Endodermal cell (in vitro differentiated cells): ENCODE measurements at regions not wholly inside any gene's neighbourhood (a gene's known extent, or its start where the extent isn't known, plus 50 kb on each side); places are given as distances from the start of the nearest gene placed in this dataset.

Experiments used
- DNase-seq: peaks from one replicate; pipeline ENCODE4 v3.0.0-alpha.2; 2017
- H3K27ac ChIP-seq: 2 replicates; pipeline ENCODE4 v1.5.1; 2013; ENCODE audit warnings: mild to moderate bottlenecking, low read depth, low read length, moderate library complexity
- H3K27me3 ChIP-seq: 2 replicates; pipeline ENCODE4 v1.6.1; 2013; ENCODE audit warnings: mild to moderate bottlenecking, low read length, moderate library complexity; ENCODE audit not compliant: insufficient read depth, control insufficient read depth, poor library complexity, severe bottlenecking
- H3K36me3 ChIP-seq: 2 replicates; pipeline ENCODE4 v1.7.0; 2013; ENCODE audit warnings: mild to moderate bottlenecking, low read length, moderate library complexity; ENCODE audit not compliant: control insufficient read depth, insufficient read depth
- H3K4me1 ChIP-seq: one replicate; pipeline ENCODE4 v1.7.0; 2013; ENCODE audit warnings: low read length; ENCODE audit not compliant: control insufficient read depth, insufficient read depth
- H3K4me3 ChIP-seq: 2 replicates; pipeline ENCODE4 v1.5.1; 2013; ENCODE audit warnings: mild to moderate bottlenecking, low read length, moderate library complexity
- H3K9ac ChIP-seq: 2 replicates; pipeline ENCODE4 v1.6.1; 2013; ENCODE audit warnings: mild to moderate bottlenecking, low read length, moderate library complexity; ENCODE audit not compliant: poor library complexity, severe bottlenecking; ENCODE audit errors: extremely low read depth
- H3K9me3 ChIP-seq: 2 replicates; pipeline ENCODE4 v1.6.1; 2013; ENCODE audit warnings: mild to moderate bottlenecking, low read length, moderate library complexity; ENCODE audit not compliant: control insufficient read depth
- H3K27ac Mint-ChIP-seq: 2 replicates; pipeline ENCODE4 v1.8.0; 2020; ENCODE audit warnings: mixed read lengths
- H3K27me3 Mint-ChIP-seq: 2 replicates; pipeline ENCODE4 v1.8.0; 2021; ENCODE audit warnings: mild to moderate bottlenecking, mixed read lengths; ENCODE audit not compliant: insufficient read depth
- H3K36me3 Mint-ChIP-seq: 2 replicates; pipeline ENCODE4 v1.8.0; 2020; ENCODE audit warnings: low read depth, mixed read lengths
- H3K4me1 Mint-ChIP-seq: 2 replicates; pipeline ENCODE4 v1.8.0; 2020; ENCODE audit warnings: mixed read lengths
- H3K4me3 Mint-ChIP-seq: 2 replicates; pipeline ENCODE4 v1.8.0; 2020; ENCODE audit warnings: mild to moderate bottlenecking, moderate library complexity, mixed read lengths
- H3K9me3 Mint-ChIP-seq: 2 replicates; pipeline ENCODE4 v1.8.0; 2020; ENCODE audit warnings: mild to moderate bottlenecking, mixed read lengths
- CTCF ChIP-seq: fragments of 200-600 bp; sonication (generic); conservative IDR thresholded peaks from 2 replicates; pipeline ENCODE4 v1.5.0; 2021; ENCODE audit warnings: antibody characterized with exemption, mild to moderate bottlenecking
- WGBS, 2 experiments: methylation state at CpG; one replicate each; pipeline versions ENCODE4 v1.1.5 to v1.1.7; 2013; ENCODE audit warnings: missing lambda C conversion rate in 2 of 2, mixed read lengths in 1 of 2; ENCODE audit not compliant: insufficient coverage in 1 of 2, insufficient read length in 1 of 2; 5-methylcytosine and 5-hydroxymethylcytosine counted together

GRCh38 chr5:159819591-159820411 lies 96.5 kb upstream of the ADRA1B start:
- no peak for TF ChIP-seq CTCF
- Mint-ChIP-seq H3K27me3 (no peaks in the 10 kb centered on the region), H3K4me3 (no peak overlapping the region), H3K4me1 (peaks cover 9% of the 10 kb centered on the region), H3K36me3 (no peaks in the 10 kb centered on the region), H3K9me3 (no peaks in the 10 kb centered on the region), H3K27ac (no peak overlapping the region)
- Histone ChIP-seq H3K9ac (no peak overlapping the region), H3K9me3 (no peaks in the 10 kb centered on the region), H3K4me1 (no peaks in the 10 kb centered on the region), H3K27me3 (no peaks in the 10 kb centered on the region), H3K36me3 (no peaks in the 10 kb centered on the region), H3K27ac (no peak overlapping the region), H3K4me3 (no peak overlapping the region)
- no peak for DNase-seq
- WGBS, 2 experiments = 87 to 95% methylated on average over 4 to 9 of the region's 9 CpGs

- 91% methylated on average over 3 of the region's 3 CpGs; no CpG with 5 or more reads in 1 of the 2 experiments for WGBS, 2 experiments
- no peaks in the 10 kb centered on the region for H3K27me3 Mint-ChIP-seq
These were observed 95.6 kb upstream of the ADRA1B start for GRCh38 chr5:159820692-159821091.

GRCh38 chr5:159821461-159821940 lies 94.8 kb upstream of the ADRA1B start:
- no peak overlapping the region for H3K9ac ChIP-seq
- no peak overlapping the region for H3K27ac ChIP-seq
- no peaks in the 10 kb centered on the region for H3K9me3 ChIP-seq
- H3K27ac Mint-ChIP-seq = no peak overlapping the region
- H3K4me1 Mint-ChIP-seq = peaks cover 4% of the 10 kb centered on the region
- H3K4me1 ChIP-seq = no peaks in the 10 kb centered on the region
- no peak for DNase-seq
- no peak for TF ChIP-seq CTCF
- H3K4me3 Mint-ChIP-seq = no peak overlapping the region
- no peak overlapping the region for H3K4me3 ChIP-seq
- 91 to 95% methylated on average over 5 to 9 of the region's 9 CpGs for WGBS, 2 experiments
- no peaks in the 10 kb centered on the region for H3K36me3 ChIP-seq
- no peaks in the 10 kb centered on the region for H3K36me3 Mint-ChIP-seq
- H3K9me3 Mint-ChIP-seq = no peaks in the 10 kb centered on the region
- no peaks in the 10 kb centered on the region for H3K27me3 Mint-ChIP-seq
- no peaks in the 10 kb centered on the region for H3K27me3 ChIP-seq

More at GRCh38 chr5:159820692-159821091, 95.6 kb upstream of the ADRA1B start:
- no peaks in the 10 kb centered on the region for H3K4me1 ChIP-seq
- no peaks in the 10 kb centered on the region for H3K9me3 ChIP-seq
- H3K4me3 ChIP-seq = no peak overlapping the region
- Mint-ChIP-seq H3K9me3 (no peaks in the 10 kb centered on the region), H3K4me3 (no peak overlapping the region), H3K27ac (no peak overlapping the region), H3K36me3 (no peaks in the 10 kb centered on the region), H3K4me1 (peaks cover 9% of the 10 kb centered on the region)
- no peaks in the 10 kb centered on the region for H3K36me3 ChIP-seq
- no peak overlapping the region for H3K27ac ChIP-seq
- TF ChIP-seq CTCF = no peak
- H3K9ac ChIP-seq = no peak overlapping the region
- no peaks in the 10 kb centered on the region for H3K27me3 ChIP-seq
- DNase-seq = no peak
